Dedifferentiated amniotic fluid mesenchymal stem cell (primary cell): ENCODE measurements at regions not wholly inside any gene's neighbourhood (a gene's known extent, or its start where the extent isn't known, plus 50 kb on each side); places are given as distances from the start of the nearest gene placed in this dataset.
"Not testable (repeated sequence)": the region's sequence is repeated elsewhere in the genome, so short reads cannot be mapped to it uniquely, and the experiment has no call there.

Source experiments
- DNase-seq: peaks from one replicate; pipeline ENCODE4 v3.0.0-alpha.2; 2016; ENCODE audit errors: extremely low spot score

GRCh38 chr15:20239186-20239585 lies 302.4 kb downstream of the GOLGA6L6 start:
- not testable (repeated sequence) for DNase-seq

- DNase-seq: not testable (repeated sequence)
These were observed 304.2 kb downstream of the GOLGA6L6 start for GRCh38 chr15:20237256-20238020.

GRCh38 chr15:20235728-20236127 lies 305.9 kb downstream of the GOLGA6L6 start:
- DNase-seq: not testable (repeated sequence)

GRCh38 chr15:20234006-20234540 lies 307.5 kb downstream of the GOLGA6L6 start:
- DNase-seq: not testable (repeated sequence)

GRCh38 chr15:20232457-20232856 lies 309.1 kb downstream of the GOLGA6L6 start:
- not testable (repeated sequence) for DNase-seq

GRCh38 chr15:20230656-20231055 lies 310.9 kb downstream of the GOLGA6L6 start:
- DNase-seq: not testable (repeated sequence)

DNA sequence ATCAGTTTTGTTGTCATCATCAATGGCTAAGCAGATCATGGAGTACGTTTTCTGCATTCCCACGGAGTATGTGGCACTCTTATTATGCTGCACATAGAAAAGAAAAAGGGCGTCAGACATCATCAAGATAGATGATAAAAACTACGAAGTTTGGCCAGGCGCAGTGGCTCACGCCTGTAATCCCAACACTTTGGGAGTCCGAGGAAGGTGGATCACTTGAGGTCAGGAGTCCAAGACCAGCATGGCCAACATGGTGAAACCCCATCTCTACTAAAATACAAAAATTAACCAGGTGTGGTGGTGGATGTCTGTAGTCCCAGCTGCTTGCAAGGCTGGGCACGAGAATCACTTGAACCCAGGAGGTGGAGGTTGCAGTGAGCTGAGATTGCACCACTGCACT lies 312.8 kb downstream of the GOLGA6L6 start:
- DNase-seq: not testable (repeated sequence)

- DNase-seq: not testable (repeated sequence)
These were observed 314.3 kb downstream of the GOLGA6L6 start for GRCh38 chr15:20227119-20227853.

- DNase-seq: not testable (repeated sequence)
These were observed 315.1 kb downstream of the GOLGA6L6 start for GRCh38 chr15:20226531-20226930.

- DNase-seq: not testable (repeated sequence)
These were observed 320.5 kb downstream of the GOLGA6L6 start for GRCh38 chr15:20221063-20221462.

DNA sequence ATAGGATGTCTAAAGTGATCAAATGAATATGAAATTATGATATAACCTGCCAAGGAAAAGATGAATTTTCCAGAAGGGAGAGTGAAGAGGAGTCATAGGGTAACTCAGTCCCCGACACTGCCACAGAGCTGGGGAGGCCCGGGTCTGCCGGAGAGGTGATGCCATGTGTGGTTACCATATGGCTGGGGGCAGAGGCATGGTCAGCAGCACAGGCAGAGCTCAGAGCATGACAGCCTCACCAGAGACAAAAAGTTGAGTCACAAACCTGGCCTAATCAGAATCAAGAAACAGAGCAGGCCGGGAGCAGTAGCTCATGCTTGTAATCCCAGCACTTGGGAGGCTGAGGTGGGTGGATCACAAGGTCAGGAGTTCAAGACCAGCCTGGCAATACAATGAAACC lies 322.4 kb downstream of the GOLGA6L6 start:
- not testable (repeated sequence) for DNase-seq

DNA sequence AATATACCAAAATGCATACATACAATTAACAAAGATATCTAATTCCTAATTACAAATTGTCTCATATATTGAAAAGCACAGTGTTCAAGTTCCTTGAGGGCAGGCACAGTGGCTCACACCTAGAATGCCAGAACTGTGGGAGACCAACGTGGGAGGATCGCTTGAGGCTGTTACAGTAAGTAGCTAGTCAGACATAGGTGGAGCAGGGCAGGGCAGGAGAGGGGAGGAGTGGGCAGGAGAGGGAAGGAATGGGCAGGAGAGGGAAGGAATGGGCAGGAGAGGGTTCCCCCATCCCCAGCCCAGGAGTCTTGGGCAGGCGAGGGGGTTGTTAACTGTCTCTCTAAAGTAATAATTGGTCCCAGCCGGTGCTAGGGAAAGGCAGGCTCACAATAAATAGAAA lies 325.9 kb downstream of the GOLGA6L6 start:
- not testable (repeated sequence) for DNase-seq

DNA sequence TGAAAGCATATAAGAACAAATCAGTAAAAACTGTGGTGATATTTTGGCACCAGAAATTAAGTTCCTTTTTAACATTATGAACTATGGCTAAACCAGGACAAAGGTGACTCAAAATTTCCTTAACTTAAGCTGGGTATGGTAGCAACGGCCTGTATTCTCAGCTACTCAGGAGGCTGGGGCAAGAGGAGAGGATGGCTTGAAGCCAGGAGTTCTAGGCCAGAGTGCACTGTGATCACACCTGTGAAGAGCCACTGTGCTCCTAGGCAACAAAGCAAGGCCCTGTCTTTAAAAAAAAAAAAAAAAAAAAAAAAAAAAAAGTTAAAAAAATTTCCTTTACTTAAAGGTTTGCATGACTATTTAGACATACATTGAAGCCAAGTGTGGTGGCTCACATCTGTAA lies 327.5 kb downstream of the GOLGA6L6 start:
- not testable (repeated sequence) for DNase-seq

GRCh38 chr15:20211508-20211907 lies 330.1 kb downstream of the GOLGA6L6 start:
- DNase-seq: not testable (repeated sequence)

DNA sequence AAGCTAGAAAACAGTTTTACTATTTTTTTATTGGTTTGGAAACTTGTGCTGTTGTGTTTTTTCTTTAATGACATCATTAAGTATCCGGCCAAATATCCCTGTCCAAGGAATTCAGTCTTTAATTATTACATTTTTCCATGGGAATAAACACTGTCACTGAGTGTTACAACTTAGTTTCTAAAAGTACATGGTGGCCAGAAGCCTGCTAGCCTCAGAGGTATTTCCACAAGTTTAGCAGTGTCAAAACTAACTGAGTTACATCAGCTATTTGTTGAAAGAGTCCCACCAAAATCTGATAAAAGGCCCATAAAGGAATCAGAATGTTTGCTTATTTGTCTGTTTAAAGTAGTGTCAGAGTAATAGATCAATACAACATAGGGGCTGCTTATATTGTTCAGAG lies 331.6 kb downstream of the GOLGA6L6 start:
- DNase-seq: not testable (repeated sequence)

- not testable (repeated sequence) for DNase-seq
These were observed 334.0 kb downstream of the GOLGA6L6 start for GRCh38 chr15:20207607-20208006.

DNA sequence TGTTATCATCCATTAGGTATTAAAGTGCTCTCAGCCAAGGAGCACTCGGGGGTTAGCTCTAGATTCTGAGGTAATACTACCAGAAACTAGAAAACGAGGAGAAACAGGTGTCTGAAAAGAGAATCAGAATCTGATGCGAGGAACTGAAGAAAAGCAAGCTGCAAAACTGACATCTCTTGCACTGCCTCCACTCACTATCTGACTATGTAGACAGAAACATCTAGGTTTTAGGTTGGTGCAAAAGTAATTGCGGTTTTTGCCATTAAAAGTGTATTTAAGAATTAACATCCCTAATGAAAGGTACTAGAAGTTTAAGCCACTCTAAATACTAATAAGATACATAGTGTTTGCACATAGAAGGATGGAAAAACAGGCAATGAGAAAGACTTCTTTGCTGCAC lies 334.4 kb downstream of the GOLGA6L6 start:
- not testable (repeated sequence) for DNase-seq

GRCh38 chr15:20204177-20204866 lies 337.3 kb downstream of the GOLGA6L6 start:
- not testable (repeated sequence) for DNase-seq

DNA sequence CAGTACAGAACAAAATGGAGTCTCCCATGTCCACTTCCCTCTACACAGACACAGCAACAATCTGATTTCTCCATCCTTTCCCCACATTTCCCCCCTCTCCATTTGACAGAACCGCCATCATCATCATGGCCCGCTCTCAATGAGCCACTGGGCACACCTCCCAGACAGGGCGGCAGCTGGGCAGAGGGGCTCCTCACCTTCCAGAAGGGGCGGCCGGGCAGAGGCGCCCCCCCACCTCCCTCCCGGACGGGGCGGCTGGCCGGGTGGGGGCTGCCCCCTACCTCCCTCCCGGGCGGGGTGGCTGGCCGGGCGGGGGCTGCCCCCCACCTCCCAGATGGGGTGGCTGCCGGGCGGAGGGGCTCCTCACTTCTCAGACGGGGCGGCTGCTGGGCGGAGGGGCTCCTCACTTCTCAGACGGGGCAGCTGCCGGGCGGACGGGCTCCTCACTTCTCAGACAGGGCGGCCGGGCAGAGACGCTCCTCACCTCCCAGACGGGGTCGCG lies 337.9 kb downstream of the GOLGA6L6 start:
- DNase-seq: not testable (repeated sequence)

- DNase-seq: not testable (repeated sequence)
These were observed 346.9 kb downstream of the GOLGA6L6 start for GRCh38 chr15:20194591-20195198.
